Limb (tissue), 2 donors: ENCODE measurements at regions not wholly inside any gene's neighbourhood (a gene's known extent, or its start where the extent isn't known, plus 50 kb on each side); places are given as distances from the start of the nearest gene placed in this dataset.

ENCODE experiments used
- DNase-seq, 2 donors: peaks; one replicate each; pipeline ENCODE4 v3.0.0-alpha.2; 2016; ENCODE audit errors: extremely low spot score in 2 of 2

DNA sequence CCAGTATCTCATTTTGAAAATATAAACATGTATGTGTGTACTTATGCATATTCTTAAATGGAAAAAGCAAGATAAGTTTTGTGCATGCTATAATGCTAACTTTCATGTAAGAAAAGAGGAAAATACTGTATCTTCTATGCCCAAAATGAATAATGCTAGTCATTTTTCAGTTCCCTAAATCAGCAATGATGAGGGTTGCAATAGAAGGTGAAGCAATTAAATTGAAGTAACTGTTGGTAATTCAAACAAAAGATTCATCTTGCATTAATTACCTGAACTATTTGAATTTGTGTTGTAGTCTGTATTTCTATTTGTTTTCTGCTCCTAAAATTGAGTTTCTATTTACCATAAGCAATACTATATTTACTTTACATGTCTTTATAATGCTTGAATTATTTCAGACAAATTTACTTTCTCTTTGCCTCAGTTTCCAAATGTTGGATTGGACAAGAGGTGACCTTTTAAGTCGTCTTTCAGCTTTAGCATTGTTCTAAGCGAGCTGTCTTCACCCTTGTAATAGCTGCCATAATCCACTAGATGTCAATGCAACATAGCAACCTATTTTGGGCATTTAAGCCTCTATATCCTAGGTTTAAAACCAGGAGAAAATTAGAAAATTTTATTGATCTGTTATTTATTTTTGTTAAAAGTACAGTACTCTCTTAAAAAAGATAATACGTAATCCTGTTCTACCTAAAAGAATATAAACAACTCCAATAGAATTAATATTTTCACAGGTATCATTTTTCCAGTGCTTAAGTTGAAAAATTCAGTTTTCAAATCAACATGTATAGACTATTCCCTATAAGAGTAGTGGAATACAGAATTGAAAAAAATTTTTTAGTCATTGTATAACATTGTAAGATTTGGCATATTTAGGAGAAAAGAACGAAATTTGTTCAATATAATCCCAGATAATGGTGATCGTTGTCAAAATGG is 52.3 kb upstream of the IFNGR1 start:
- peak in 1 of 2 donors; percentile 75 for DNase-seq

DNA sequence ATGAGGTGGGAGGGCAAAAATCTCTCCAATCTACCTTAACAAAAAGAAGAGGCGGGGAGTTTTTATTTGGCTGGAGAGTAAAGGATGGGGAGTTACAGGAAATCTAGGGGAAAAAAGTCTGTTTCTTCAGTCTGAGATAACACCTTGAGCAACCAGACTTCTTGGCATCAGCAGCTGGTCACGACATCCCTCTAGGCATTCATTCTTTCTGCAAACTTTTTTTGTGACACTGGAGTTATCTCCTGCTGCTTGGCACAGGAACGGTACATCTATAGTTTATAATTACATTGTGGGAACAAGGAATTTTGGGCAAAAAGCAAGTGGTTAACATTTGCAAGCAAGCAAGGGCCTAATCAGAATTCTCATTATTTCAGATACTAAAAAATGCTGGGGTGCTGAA is 50.6 kb upstream of the IFNGR1 start:
- DNase-seq = no peak

DNA sequence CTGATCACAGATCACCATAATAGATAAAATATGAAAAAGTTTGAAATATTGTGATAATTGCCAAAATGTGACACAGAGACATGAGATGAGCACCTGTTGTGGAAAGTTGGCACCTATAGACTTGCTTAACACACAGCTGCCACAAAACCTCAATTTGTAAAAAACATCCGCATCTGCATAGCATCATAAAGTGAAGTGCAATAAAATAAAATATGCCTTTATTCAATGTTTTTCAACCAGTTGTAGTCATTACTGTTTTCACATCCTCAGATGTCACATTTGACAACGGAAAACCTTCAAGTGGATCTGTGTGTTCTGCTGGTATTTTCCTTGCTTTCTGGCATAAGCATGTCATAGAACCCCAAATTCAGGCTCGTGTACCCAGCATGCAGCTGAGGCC is 50.2 kb upstream of the IFNGR1 start:
- no peak for DNase-seq
